ENCODE measurements at regions not wholly inside any gene's neighbourhood (a gene's known extent, or its start where the extent isn't known, plus 50 kb on each side); places are given as distances from the start of the nearest gene placed in this dataset. TPM values are rescaled to one million over a fixed set of nuclear protein-coding genes. Genes with fewer than 3 reads are reported as not detected.

Small RNA genes lying in the stretch of these regions (microRNA-seq; reads per million reads assigned to microRNA genes)
- not detected for gene MIR588

All from Right ventricle myocardium inferior (tissue), 1 donor.